Aorta (tissue), 5 donors: ENCODE measurements at regions not wholly inside any gene's neighbourhood (a gene's known extent, or its start where the extent isn't known, plus 50 kb on each side); places are given as distances from the start of the nearest gene placed in this dataset.
A peak's percentile ranks its signal among the peaks of the same experiment; 100 is the strongest.
"Not testable (repeated sequence)": the region's sequence is repeated elsewhere in the genome, so short reads cannot be mapped to it uniquely, and the experiment has no call there.

ENCODE experiments used
- ATAC-seq: fragments of 200-7000 bp; cut with Tn5 transposase; one replicate; pipeline ENCODE4 v1.9.1; 2022; ENCODE audit warnings: moderate library complexity; ENCODE audit not compliant: low FRiP score
- DNase-seq, 2 donors: peaks; one replicate each; pipeline ENCODE4 v3.0.0-alpha.2; 2020
- H3K27ac ChIP-seq, 2 donors: one replicate each; pipeline ENCODE4 v1.5.1; 2013; ENCODE audit warnings: low read length in 2 of 2, mild to moderate bottlenecking in 2 of 2, moderate library complexity in 2 of 2, control low read depth in 1 of 2, inconsistent platforms in 1 of 2, low read depth in 1 of 2
- H3K27me3 ChIP-seq, 2 donors: one replicate each; pipeline ENCODE4 v1.6.1; 2013; ENCODE audit warnings: control low read depth in 1 of 2, low read length in 1 of 2, mild to moderate bottlenecking in 1 of 2, moderate library complexity in 1 of 2; ENCODE audit not compliant: insufficient read depth in 2 of 2, control insufficient read depth in 1 of 2
- H3K36me3 ChIP-seq, 2 donors: one replicate each; pipeline ENCODE4 v1.6.1; 2013; ENCODE audit warnings: control low read depth in 1 of 2, low read length in 1 of 2, mild to moderate bottlenecking in 1 of 2; ENCODE audit not compliant: insufficient read depth in 2 of 2, control insufficient read depth in 1 of 2
- H3K4me1 ChIP-seq, 2 donors: one replicate each; pipeline ENCODE4 v1.6.1; 2013; ENCODE audit warnings: low read length in 2 of 2, control low read depth in 1 of 2, mild to moderate bottlenecking in 1 of 2, moderate library complexity in 1 of 2; ENCODE audit not compliant: insufficient read depth in 2 of 2, control insufficient read depth in 1 of 2
- H3K4me3 ChIP-seq, 2 donors: one replicate each; pipeline ENCODE4 v1.5.1; 2013; ENCODE audit warnings: low read length in 2 of 2, control low read depth in 1 of 2, mild to moderate bottlenecking in 1 of 2
- H3K9me3 ChIP-seq: one replicate; pipeline ENCODE4 v1.6.1; 2013; ENCODE audit warnings: mild to moderate bottlenecking, low read length; ENCODE audit not compliant: control insufficient read depth
- WGBS, 2 donors: extraction: QIAGEN DNeasy Blood & Tissue Kit; methylation state at CpG; one replicate each; pipeline ENCODE4 v1.1.7; 2013; 5-methylcytosine and 5-hydroxymethylcytosine counted together
- intact Hi-C, 2 donors: fragments of 100-400 bp; cut with DNase I; formaldehyde crosslinking; loops; one replicate each; pipeline versions ENCODE4 v1.14.2 to v1.15.0; 2022
- donor health status: healthy with polysubstance abuse.
- donor health status: Bipolar disorder and iron deficiency.
- donor health status: DM: no; HTN: no; CAD: no.
- donor health status: DM: no; HTN: no; CAD: no.
- donor health status: DM: yes; HTN: yes; CAD: no.

DNA sequence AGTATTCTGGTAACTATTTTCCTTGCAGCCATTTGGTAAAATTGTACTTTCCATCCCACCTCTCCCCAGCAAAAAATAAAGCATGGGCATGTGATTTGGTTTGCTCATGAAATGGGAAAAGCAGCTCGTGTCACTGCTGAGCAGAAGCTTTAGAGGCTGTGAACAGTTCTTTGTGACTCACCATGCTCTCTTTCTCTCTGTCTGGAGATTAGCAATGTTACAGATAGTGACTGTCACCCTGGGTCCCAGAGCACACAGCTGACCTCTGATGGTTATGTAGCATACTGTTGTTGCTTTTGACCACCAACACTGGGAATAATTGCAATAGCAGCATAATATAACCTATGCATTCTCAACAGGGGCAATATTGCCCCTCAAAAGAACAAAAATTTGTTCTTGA lies 70.6 kb downstream of the RGS2 start:
- DNase-seq (no peak), ATAC-seq (no peak)
- no peak overlapping the region for H3K4me3 ChIP-seq
- H3K27me3 ChIP-seq, result no peaks in the 10 kb centered on the region
- 11 to 27% methylated on average over 1 of the region's 1 CpG for WGBS, 2 donors
- peaks cover 6 to 8% of the 10 kb centered on the region in 2 donors for H3K4me1 ChIP-seq
- no peaks in the 10 kb centered on the region for H3K36me3 ChIP-seq
- intact Hi-C loops, result no loop called here
- peak overlapping the region; percentile 0 to 36 for H3K27ac ChIP-seq
- H3K9me3 ChIP-seq, result no peaks in the 10 kb centered on the region

DNA sequence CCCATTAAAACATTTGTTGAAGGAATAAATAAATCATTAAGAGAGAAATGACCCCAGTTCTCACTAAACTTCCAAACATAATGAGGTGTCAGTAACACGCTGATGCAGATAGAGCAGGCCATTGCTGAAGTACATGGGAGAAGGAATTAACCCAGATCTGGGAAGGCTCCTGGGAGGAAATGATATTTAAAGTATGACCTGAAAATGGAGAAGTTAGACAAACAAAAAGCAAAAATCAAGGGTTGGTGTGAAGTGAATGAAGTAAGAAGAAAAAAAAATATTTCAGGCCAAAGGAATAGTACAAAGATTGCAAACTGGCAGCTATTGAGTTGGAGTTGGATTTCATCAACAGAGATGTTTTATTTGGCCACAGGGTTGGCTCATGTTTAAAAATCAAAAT lies 71.4 kb downstream of the RGS2 start:
- H3K4me1 ChIP-seq, result peaks cover 6 to 8% of the 10 kb centered on the region in 2 donors
- intact Hi-C loops, result no loop called here
- no peak for DNase-seq
- 8% methylated on average over 1 of the region's 1 CpG for WGBS, 2 donors
- H3K36me3 ChIP-seq, result no peaks in the 10 kb centered on the region
- no peak for ATAC-seq
- no peaks in the 10 kb centered on the region for H3K9me3 ChIP-seq
- H3K4me3 ChIP-seq, result no peak overlapping the region
- no peaks in the 10 kb centered on the region for H3K27me3 ChIP-seq
- H3K27ac ChIP-seq, result peak overlapping the region in 1 of 2 donors; percentile 36

DNA sequence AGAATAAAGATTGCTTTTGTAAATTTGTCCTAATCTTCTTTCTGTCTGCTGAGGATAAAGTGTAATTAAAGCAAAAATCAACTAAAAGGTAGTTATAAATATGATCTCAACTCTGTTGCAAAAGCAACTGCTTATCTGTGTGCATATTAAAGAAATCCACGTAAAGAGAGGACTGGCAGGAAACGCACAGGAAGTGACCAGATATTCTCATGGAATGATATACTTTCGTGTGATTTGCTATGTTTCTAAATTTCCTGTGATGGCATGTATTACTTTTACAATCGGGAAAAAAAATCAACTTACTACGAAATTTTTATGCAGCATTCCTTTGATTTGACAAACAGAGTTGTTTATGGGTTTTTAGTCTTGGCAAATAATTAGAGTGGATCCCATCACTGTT lies 75.4 kb downstream of the RGS2 start:
- peaks cover 2 to 3% of the 10 kb centered on the region in 2 donors for H3K4me1 ChIP-seq
- H3K27me3 ChIP-seq, result no peaks in the 10 kb centered on the region
- DNase-seq (no peak), ATAC-seq (no peak)
- intact Hi-C loops, result no loop called here
- WGBS, 2 donors, result 53 to 58% methylated on average over 5 of the region's 5 CpGs
- no peak overlapping the region for H3K27ac ChIP-seq
- H3K36me3 ChIP-seq, result no peaks in the 10 kb centered on the region
- no peak overlapping the region for H3K4me3 ChIP-seq
- H3K9me3 ChIP-seq, result no peaks in the 10 kb centered on the region

DNA sequence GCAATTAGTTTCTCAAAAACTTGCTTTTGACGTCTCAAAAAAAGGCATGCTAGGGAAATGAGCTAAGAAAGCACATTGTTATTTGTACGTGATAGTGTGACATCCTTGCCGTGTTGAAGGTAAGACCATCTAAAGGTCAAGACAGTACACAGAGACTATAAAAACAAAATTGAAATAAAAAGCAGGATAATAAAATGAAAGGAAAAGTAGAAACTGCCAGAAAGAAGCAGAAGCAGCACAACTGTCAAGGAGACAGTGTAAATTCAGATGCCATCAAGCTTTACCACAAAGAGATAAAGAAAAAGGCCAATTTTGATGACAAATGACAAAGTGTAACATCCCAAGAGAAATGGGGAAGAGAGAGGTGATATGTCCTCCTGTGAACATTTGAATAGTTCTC lies 76.5 kb downstream of the RGS2 start:
- 76 to 80% methylated on average over 3 of the region's 3 CpGs for WGBS, 2 donors
- intact Hi-C loops, H3K36me3 ChIP-seq, H3K4me1 ChIP-seq, ATAC-seq, H3K4me3 ChIP-seq, H3K27me3 ChIP-seq, H3K9me3 ChIP-seq, DNase-seq, H3K27ac ChIP-seq: not testable (repeated sequence)

DNA sequence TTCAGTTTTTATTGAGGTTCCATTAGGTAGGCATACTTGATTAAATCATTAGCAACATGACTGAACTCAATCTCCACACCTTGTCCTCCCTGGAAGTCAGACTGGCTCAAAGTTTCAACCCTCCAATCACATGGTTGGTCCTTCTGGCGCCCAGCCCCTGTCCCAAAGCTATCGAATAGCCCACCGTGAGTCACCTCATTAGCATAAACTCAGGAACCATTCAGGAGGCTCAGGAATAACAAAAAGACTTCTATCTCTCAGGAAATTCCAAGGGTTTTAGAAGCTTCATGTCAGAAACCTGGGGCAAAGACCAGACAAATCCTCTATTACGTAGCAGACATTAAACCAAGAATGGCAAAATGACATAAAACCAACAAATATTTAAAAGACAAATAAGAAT lies 78.6 kb downstream of the RGS2 start:
- H3K27ac ChIP-seq, result no peak overlapping the region
- no peak for ATAC-seq
- no peaks in the 10 kb centered on the region for H3K36me3 ChIP-seq
- no peaks in the 10 kb centered on the region for H3K4me1 ChIP-seq
- intact Hi-C loops, result no loop called here
- H3K27me3 ChIP-seq, result no peaks in the 10 kb centered on the region
- no peak overlapping the region for H3K4me3 ChIP-seq
- 77 to 90% methylated on average over 4 of the region's 4 CpGs for WGBS, 2 donors
- DNase-seq, result no peak
- H3K9me3 ChIP-seq, result no peaks in the 10 kb centered on the region

DNA sequence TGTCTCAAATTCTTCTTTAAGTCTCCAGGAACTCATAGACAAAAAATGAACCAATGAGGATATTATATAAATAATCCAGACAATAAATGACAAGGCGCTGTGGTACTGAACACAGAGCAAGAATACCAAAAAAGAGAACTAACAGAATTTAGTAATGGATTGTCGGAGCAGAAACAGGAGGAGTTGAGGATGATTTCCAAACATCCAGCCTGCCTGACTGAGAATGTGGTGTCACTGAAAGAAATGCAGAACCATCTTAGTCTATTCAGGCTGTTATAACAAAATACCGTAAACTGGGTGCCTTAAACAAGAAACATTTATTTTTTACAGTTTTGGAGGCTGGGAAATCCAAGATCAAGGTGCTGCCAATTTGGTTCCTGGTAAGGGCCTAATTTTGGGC lies 79.7 kb downstream of the RGS2 start:
- Histone ChIP-seq H3K27me3 (no peaks in the 10 kb centered on the region), H3K4me1 (no peaks in the 10 kb centered on the region), H3K9me3 (no peaks in the 10 kb centered on the region), H3K36me3 (no peaks in the 10 kb centered on the region), H3K27ac (no peak overlapping the region), H3K4me3 (no peak overlapping the region)
- DNase-seq, result no peak
- intact Hi-C loops, result no loop called here
- no peak for ATAC-seq
- WGBS, 2 donors, result 67 to 97% methylated on average over 3 of the region's 3 CpGs

DNA sequence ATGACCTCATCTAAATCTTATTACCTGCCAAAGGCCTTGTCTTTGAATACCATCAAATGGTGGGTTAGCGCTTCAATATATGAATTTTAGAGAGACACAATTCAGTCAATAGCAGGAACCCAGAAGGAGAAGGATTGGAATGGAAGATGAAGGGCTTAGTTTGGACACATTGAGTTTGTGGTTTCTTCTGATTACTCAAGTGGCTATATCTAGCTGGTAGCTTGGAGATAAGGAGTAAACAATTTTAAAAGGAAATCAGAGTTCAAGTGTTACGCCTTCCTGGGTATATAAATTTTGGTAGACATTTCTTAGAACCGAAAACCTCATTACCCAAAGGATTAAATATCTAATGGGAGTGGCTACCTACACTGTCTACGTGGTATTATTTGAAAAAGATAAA lies 80.2 kb downstream of the RGS2 start:
- DNase-seq (no peak), ATAC-seq (no peak)
- H3K4me3 ChIP-seq, result no peak overlapping the region
- no peak overlapping the region for H3K27ac ChIP-seq
- intact Hi-C loops, result no loop called here
- WGBS, 2 donors, result 98% methylated on average over 4 of the region's 4 CpGs
- no peaks in the 10 kb centered on the region for H3K9me3 ChIP-seq
- no peaks in the 10 kb centered on the region for H3K27me3 ChIP-seq
- no peaks in the 10 kb centered on the region for H3K4me1 ChIP-seq
- H3K36me3 ChIP-seq, result no peaks in the 10 kb centered on the region

DNA sequence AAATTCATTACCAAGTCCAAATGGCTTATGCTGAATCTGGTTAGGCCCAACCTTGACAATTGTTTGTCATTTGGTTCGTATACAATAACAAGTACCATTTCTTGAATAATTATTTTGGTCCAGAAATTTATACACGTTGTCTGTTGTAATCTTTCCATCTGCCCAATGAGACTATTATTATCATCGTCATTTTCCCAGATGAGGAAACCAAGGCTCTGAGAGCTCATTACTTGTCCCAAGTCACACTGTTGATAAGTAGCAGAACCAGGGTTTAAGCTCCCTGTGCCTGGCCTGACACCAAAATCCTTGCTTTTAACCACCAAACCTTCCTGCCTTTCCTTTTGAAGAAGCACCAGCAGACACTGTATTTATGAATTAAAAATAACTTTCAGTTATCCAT lies 81.3 kb downstream of the RGS2 start:
- H3K4me3 ChIP-seq, result no peak overlapping the region
- intact Hi-C loops, result no loop called here
- no peaks in the 10 kb centered on the region for H3K9me3 ChIP-seq
- no peaks in the 10 kb centered on the region for H3K4me1 ChIP-seq
- no peaks in the 10 kb centered on the region for H3K36me3 ChIP-seq
- ATAC-seq (no peak), DNase-seq (no peak)
- no peak overlapping the region for H3K27ac ChIP-seq
- 94 to 96% methylated on average over 3 of the region's 3 CpGs for WGBS, 2 donors
- H3K27me3 ChIP-seq, result no peaks in the 10 kb centered on the region

DNA sequence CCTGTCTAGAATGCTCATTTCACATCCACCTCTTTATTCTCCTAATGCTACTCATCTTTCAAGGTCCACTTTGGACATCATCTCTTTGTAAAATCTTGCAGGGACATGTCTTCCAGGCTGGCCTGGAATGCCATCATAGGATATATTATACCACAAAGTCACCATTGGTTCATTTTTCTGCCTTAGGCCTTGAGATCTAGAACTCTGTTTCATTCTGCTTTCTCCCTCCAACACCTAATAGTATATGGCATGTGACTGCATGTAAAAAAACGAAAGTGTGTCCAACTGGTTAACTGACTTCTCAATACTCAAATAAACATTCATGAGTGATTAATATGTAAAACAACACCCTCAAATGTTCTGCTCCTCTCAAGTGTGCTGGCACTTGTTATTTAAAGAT lies 84.1 kb downstream of the RGS2 start:
- no peak for ATAC-seq
- intact Hi-C loops, result no loop called here
- Histone ChIP-seq H3K9me3 (no peaks in the 10 kb centered on the region), H3K36me3 (no peaks in the 10 kb centered on the region), H3K4me1 (no peaks in the 10 kb centered on the region), H3K27ac (no peak overlapping the region), H3K4me3 (no peak overlapping the region), H3K27me3 (no peaks in the 10 kb centered on the region)
- DNase-seq, result no peak
- WGBS, 2 donors, result 0 to 10% methylated on average over 1 of the region's 1 CpG
